ENCODE measurements at regions not wholly inside any gene's neighbourhood (a gene's known extent, or its start where the extent isn't known, plus 50 kb on each side); places are given as distances from the start of the nearest gene placed in this dataset.

DNA sequence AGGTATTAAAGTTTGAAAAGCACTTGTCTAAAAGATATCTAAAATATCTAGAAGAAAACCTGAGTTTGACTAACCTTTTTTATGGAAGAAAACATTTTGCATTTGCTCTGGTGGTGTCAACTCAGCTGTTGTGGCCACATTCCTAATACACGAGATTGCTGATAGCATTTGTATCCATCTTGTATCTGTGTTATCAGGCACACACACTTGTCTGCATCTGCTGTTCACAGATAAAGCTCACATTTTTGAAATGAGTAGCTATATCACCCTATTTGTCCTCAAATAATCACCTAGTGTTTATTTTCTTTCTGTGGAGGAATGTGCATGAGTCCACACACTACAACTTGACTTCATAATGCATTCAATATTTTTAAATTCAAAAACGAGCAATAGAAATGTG lies 632.3 kb upstream of the NR2F2 start:
- no peak for ATAC-seq

GRCh38 chr15:95698951-95699350 lies 631.5 kb upstream of the NR2F2 start:
- no peak for ATAC-seq
- TF ChIP-seq ZNF8 (CRISPR knock-in tag; IDR thresholded peaks at IDR 0.05) (no peak), ZFP3 (CRISPR knock-in tag; IDR thresholded peaks at IDR 0.05) (no peak), ZNF565 (CRISPR knock-in tag; conservative IDR thresholded peaks at IDR 0.05; ENCODE audit: low read depth) (no peak), PATZ1 (CRISPR knock-in tag; IDR thresholded peaks at IDR 0.05; ENCODE audit: borderline replicate concordance) (no peak), TOX (CRISPR knock-in tag; IDR thresholded peaks at IDR 0.05; ENCODE audit: borderline replicate concordance) (no peak), TSHZ2 (CRISPR knock-in tag; IDR thresholded peaks at IDR 0.05) (no peak), BACH2 (CRISPR knock-in tag; IDR thresholded peaks at IDR 0.05; ENCODE audit: borderline replicate concordance) (no peak), RARB (CRISPR knock-in tag; IDR thresholded peaks at IDR 0.05) (no peak)
- TF ChIP-seq, protein P1, sequence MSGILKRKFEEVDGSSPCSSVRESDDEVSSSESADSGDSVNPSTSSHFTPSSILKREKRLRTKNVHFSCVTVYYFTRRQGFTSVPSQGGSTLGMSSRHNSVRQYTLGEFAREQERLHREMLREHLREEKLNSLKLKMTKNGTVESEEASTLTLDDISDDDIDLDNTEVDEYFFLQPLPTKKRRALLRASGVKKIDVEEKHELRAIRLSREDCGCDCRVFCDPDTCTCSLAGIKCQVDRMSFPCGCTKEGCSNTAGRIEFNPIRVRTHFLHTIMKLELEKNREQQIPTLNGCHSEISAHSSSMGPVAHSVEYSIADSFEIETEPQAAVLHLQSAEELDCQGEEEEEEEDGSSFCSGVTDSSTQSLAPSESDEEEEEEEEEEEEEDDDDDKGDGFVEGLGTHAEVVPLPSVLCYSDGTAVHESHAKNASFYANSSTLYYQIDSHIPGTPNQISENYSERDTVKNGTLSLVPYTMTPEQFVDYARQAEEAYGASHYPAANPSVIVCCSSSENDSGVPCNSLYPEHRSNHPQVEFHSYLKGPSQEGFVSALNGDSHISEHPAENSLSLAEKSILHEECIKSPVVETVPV (CRISPR knock-in tag; IDR thresholded peaks at IDR 0.05), result no peak

More for the DNA sequence above, 632.3 kb upstream of the NR2F2 start:
- TF ChIP-seq ZNF8 (CRISPR knock-in tag; IDR thresholded peaks at IDR 0.05) (no peak), TOX (CRISPR knock-in tag; IDR thresholded peaks at IDR 0.05; ENCODE audit: borderline replicate concordance) (no peak), CREB5 (CRISPR knock-in tag; IDR thresholded peaks at IDR 0.05; ENCODE audit: low read depth) (no peak), ISL1 (CRISPR knock-in tag; IDR thresholded peaks at IDR 0.05) (no peak), TCF4 (CRISPR knock-in tag; IDR thresholded peaks at IDR 0.05; ENCODE audit: borderline replicate concordance) (no peak), GLIS3 (CRISPR knock-in tag; IDR thresholded peaks at IDR 0.05) (no peak), ZC3H10 (CRISPR knock-in tag; IDR thresholded peaks at IDR 0.05) (no peak), PATZ1 (CRISPR knock-in tag; IDR thresholded peaks at IDR 0.05; ENCODE audit: borderline replicate concordance) (no peak), ZNF70 (CRISPR knock-in tag; IDR thresholded peaks at IDR 0.05) (no peak), ZFP3 (CRISPR knock-in tag; IDR thresholded peaks at IDR 0.05) (no peak), RARB (CRISPR knock-in tag; IDR thresholded peaks at IDR 0.05) (no peak), OSR1 (CRISPR knock-in tag; IDR thresholded peaks at IDR 0.05) (no peak), BACH2 (CRISPR knock-in tag; IDR thresholded peaks at IDR 0.05; ENCODE audit: borderline replicate concordance) (no peak), ARNTL (CRISPR knock-in tag; IDR thresholded peaks at IDR 0.05; ENCODE audit: borderline replicate concordance, low read depth) (no peak), CSDC2 (CRISPR knock-in tag; IDR thresholded peaks at IDR 0.05) (no peak), ZFP30 (CRISPR knock-in tag; IDR thresholded peaks at IDR 0.05) (no peak), ZNF565 (CRISPR knock-in tag; conservative IDR thresholded peaks at IDR 0.05; ENCODE audit: low read depth) (no peak), TSHZ2 (CRISPR knock-in tag; IDR thresholded peaks at IDR 0.05) (no peak), SNAI2 (CRISPR knock-in tag; IDR thresholded peaks at IDR 0.05) (no peak)
- TF ChIP-seq, protein P1 (CRISPR knock-in tag; IDR thresholded peaks at IDR 0.05), result no peak

Data from SK-N-SH treated with all-trans-retinoic acid at 6 μM for 48 hours (cell line).